ENCODE measurements at regions not wholly inside any gene's neighbourhood (a gene's known extent, or its start where the extent isn't known, plus 50 kb on each side); places are given as distances from the start of the nearest gene placed in this dataset.

GRCh38 chr1:201639391-201639790 is 100.5 kb downstream of the NAV1 start:
- ATAC-seq = no peak
- no peak for TF ChIP-seq ZNF565 (CRISPR knock-in tag; conservative IDR thresholded peaks at IDR 0.05; ENCODE audit: low read depth)
- TF ChIP-seq CSRNP3 (CRISPR knock-in tag; IDR thresholded peaks at IDR 0.05) = no peak
- no peak for TF ChIP-seq ZC3H10 (CRISPR knock-in tag; IDR thresholded peaks at IDR 0.05)
- TF ChIP-seq TSHZ2 (CRISPR knock-in tag; IDR thresholded peaks at IDR 0.05) = no peak
- TF ChIP-seq ZNF70 (CRISPR knock-in tag; IDR thresholded peaks at IDR 0.05) = no peak
- no peak for TF ChIP-seq TCF4 (CRISPR knock-in tag; IDR thresholded peaks at IDR 0.05; ENCODE audit: borderline replicate concordance)
- no peak for TF ChIP-seq RARB (CRISPR knock-in tag; IDR thresholded peaks at IDR 0.05)
- no peak for TF ChIP-seq OSR1 (CRISPR knock-in tag; IDR thresholded peaks at IDR 0.05)
- no peak for TF ChIP-seq SNAI2 (CRISPR knock-in tag; IDR thresholded peaks at IDR 0.05)
- no peak for TF ChIP-seq ZFP3 (CRISPR knock-in tag; IDR thresholded peaks at IDR 0.05)
- TF ChIP-seq CREB5 (CRISPR knock-in tag; IDR thresholded peaks at IDR 0.05; ENCODE audit: low read depth) = no peak
- no peak for TF ChIP-seq GLIS3 (CRISPR knock-in tag; IDR thresholded peaks at IDR 0.05)
- no peak for TF ChIP-seq BACH2 (CRISPR knock-in tag; IDR thresholded peaks at IDR 0.05; ENCODE audit: borderline replicate concordance)
- no peak for TF ChIP-seq CSDC2 (CRISPR knock-in tag; IDR thresholded peaks at IDR 0.05)

GRCh38 chr1:201639826-201640225 is 100.9 kb downstream of the NAV1 start:
- no peak for ATAC-seq
- no peak for TF ChIP-seq PPARA (CRISPR knock-in tag; IDR thresholded peaks at IDR 0.05; ENCODE audit: borderline replicate concordance)
- no peak for TF ChIP-seq RARB (CRISPR knock-in tag; IDR thresholded peaks at IDR 0.05)
- TF ChIP-seq SNAI2 (CRISPR knock-in tag; IDR thresholded peaks at IDR 0.05) = no peak
- TF ChIP-seq TCF4 (CRISPR knock-in tag; IDR thresholded peaks at IDR 0.05; ENCODE audit: borderline replicate concordance) = no peak
- TF ChIP-seq TSHZ2 (CRISPR knock-in tag; IDR thresholded peaks at IDR 0.05) = no peak
- TF ChIP-seq GLIS3 (CRISPR knock-in tag; IDR thresholded peaks at IDR 0.05) = no peak
- no peak for TF ChIP-seq TOX (CRISPR knock-in tag; IDR thresholded peaks at IDR 0.05; ENCODE audit: borderline replicate concordance)
- TF ChIP-seq ZC3H10 (CRISPR knock-in tag; IDR thresholded peaks at IDR 0.05) = no peak
- no peak for TF ChIP-seq POU6F1 (CRISPR knock-in tag; IDR thresholded peaks at IDR 0.05; ENCODE audit: borderline replicate concordance, low read depth)
- TF ChIP-seq CSDC2 (CRISPR knock-in tag; IDR thresholded peaks at IDR 0.05) = no peak
- TF ChIP-seq ZFP3 (CRISPR knock-in tag; IDR thresholded peaks at IDR 0.05) = no peak
- no peak for TF ChIP-seq CREB5 (CRISPR knock-in tag; IDR thresholded peaks at IDR 0.05; ENCODE audit: low read depth)
- no peak for TF ChIP-seq PATZ1 (CRISPR knock-in tag; IDR thresholded peaks at IDR 0.05; ENCODE audit: borderline replicate concordance)
- no peak for TF ChIP-seq ARNTL (CRISPR knock-in tag; IDR thresholded peaks at IDR 0.05; ENCODE audit: borderline replicate concordance, low read depth)
- TF ChIP-seq ZFP30 (CRISPR knock-in tag; IDR thresholded peaks at IDR 0.05) = no peak
- TF ChIP-seq ESRRG (CRISPR knock-in tag; IDR thresholded peaks at IDR 0.05) = no peak
- no peak for TF ChIP-seq ZNF70 (CRISPR knock-in tag; IDR thresholded peaks at IDR 0.05)
- no peak for TF ChIP-seq OSR1 (CRISPR knock-in tag; IDR thresholded peaks at IDR 0.05)
